ENCODE measurements at regions not wholly inside any gene's neighbourhood (a gene's known extent, or its start where the extent isn't known, plus 50 kb on each side); places are given as distances from the start of the nearest gene placed in this dataset.
"Not testable (repeated sequence)": the region's sequence is repeated elsewhere in the genome, so short reads cannot be mapped to it uniquely, and the experiment has no call there.

DNA sequence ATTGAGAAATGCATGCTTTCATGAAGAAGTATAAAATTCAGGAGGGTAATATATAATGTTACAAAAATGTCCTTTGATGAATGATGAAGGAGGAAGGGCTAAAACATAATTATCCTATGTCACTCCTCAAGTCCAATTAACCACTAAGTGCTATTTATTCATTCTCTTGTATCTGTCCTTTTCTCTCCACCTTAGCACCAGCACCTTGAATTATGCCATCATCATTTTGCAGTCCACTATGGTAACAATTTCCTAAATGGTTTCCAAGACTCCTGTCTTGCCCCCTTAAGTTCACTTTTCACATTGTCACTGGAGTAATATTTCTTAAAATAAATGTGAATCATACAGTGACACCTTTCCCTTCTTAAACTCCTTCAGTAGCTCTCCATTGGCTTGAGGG, 756.3 kb downstream of the STPG2 start:
- no peak overlapping the region for H3K9ac ChIP-seq (ENCODE audit: low read depth, low read length)
- no peaks in the 10 kb centered on the region for H3K36me3 ChIP-seq (ENCODE audit: insufficient read depth, low read depth, low read length)
- no peaks in the 10 kb centered on the region for H3K27me3 ChIP-seq (ENCODE audit: insufficient read depth, low read length)
- H3K4me3 ChIP-seq (ENCODE audit: low read length), result no peak overlapping the region
- no peak overlapping the region for H3K27ac ChIP-seq (ENCODE audit: low read length)
- no peaks in the 10 kb centered on the region for H3K9me3 ChIP-seq (ENCODE audit: insufficient read depth, low read depth, low read length)
- H3K4me1 ChIP-seq (ENCODE audit: insufficient read depth, low read length), result no peaks in the 10 kb centered on the region

DNA sequence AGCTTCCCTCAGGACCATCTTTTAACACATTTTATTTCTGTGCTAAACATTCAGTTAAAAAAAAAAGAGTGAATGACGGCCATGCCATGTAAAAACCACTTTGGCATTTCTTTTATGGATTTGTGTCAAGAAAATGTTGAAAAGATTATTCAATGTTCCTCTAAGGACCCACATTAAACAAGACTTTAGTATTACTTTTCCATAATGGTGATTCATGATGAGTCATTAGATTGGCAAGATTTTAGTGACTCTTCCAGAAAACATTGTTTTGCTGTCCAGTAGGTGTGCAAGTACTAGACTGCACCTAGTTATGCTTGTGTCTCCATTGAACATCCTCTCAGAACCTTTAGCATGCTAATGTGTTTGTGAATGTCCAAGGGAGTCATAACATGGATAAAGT, 748.6 kb downstream of the STPG2 start:
- H3K27ac ChIP-seq (ENCODE audit: low read length), result no peak overlapping the region
- H3K4me1 ChIP-seq (ENCODE audit: insufficient read depth, low read length), result no peaks in the 10 kb centered on the region
- no peaks in the 10 kb centered on the region; the same call in 1 of the 2 replicates for H3K9me3 ChIP-seq (ENCODE audit: insufficient read depth, low read depth, low read length)
- no peak overlapping the region for H3K9ac ChIP-seq (ENCODE audit: low read depth, low read length)
- H3K27me3 ChIP-seq (ENCODE audit: insufficient read depth, low read length), result no peaks in the 10 kb centered on the region
- no peak overlapping the region for H3K4me3 ChIP-seq (ENCODE audit: low read length)
- no peaks in the 10 kb centered on the region for H3K36me3 ChIP-seq (ENCODE audit: insufficient read depth, low read depth, low read length)

DNA sequence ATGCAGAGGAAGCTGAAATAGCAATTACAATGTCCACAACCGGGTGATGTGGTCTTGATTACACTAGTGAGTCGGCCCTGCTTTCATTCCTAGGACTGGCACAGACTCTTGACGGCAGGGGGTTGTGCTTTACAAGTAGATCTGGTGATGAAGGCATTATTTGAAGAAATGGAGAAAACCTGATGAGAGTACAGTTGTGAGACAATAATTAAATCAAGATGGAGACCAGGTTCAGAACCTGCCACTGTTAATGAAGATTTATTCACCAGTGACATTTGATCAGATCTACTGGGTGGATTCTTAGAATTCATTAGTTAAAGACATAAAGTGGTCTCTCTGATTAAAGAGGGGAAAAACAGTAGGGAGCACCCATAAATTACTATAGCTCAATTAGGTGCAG, 747.2 kb downstream of the STPG2 start:
- Histone ChIP-seq H3K27me3 (ENCODE audit: insufficient read depth, low read length) (no peaks in the 10 kb centered on the region), H3K4me3 (ENCODE audit: low read length) (no peak overlapping the region), H3K9ac (ENCODE audit: low read depth, low read length) (no peak overlapping the region), H3K9me3 (ENCODE audit: insufficient read depth, low read depth, low read length) (no peaks in the 10 kb centered on the region; the same call in 1 of the 2 replicates), H3K36me3 (ENCODE audit: insufficient read depth, low read depth, low read length) (no peaks in the 10 kb centered on the region), H3K4me1 (ENCODE audit: insufficient read depth, low read length) (no peaks in the 10 kb centered on the region), H3K27ac (ENCODE audit: low read length) (no peak overlapping the region)

- Histone ChIP-seq H3K27me3 (ENCODE audit: insufficient read depth, low read length) (no peaks in the 10 kb centered on the region), H3K9ac (ENCODE audit: low read depth, low read length) (no peak overlapping the region), H3K4me3 (ENCODE audit: low read length) (no peak overlapping the region), H3K4me1 (ENCODE audit: insufficient read depth, low read length) (no peaks in the 10 kb centered on the region), H3K9me3 (ENCODE audit: insufficient read depth, low read depth, low read length) (no peaks in the 10 kb centered on the region; the same call in 1 of the 2 replicates), H3K36me3 (ENCODE audit: insufficient read depth, low read depth, low read length) (no peaks in the 10 kb centered on the region), H3K27ac (ENCODE audit: low read length) (no peak overlapping the region)
These were observed 746.7 kb downstream of the STPG2 start for GRCh38 chr4:97396605-97397004.

DNA sequence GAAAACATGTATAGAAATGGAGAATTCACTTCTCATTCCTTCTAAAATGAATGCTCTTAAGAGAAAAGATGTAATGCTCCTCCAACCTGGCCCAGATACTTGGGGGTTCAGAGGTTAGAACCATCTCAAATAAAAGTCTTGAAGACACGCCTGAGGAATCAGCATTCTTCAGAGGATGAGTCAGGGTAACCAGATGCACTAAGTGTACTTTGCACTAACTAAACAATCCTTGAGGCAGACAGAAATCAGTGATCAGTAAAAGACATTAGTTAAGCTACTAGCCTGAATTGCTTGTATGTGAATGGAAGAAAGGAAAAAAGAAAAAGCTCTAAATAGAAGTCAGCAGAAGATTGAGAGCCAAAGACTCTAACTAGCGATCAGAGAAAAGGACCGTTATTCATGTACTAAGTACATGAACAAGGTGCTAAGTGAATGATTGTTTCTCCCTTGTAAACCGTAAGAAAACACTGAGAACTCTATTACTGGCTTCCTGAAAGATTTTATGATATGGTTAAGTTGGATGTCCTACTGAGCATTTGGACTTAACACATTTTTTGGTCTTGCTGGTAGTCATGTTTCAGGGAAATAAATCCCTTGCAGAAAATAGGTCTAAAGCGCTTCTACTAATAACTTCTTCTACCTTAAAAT, 738.3 kb downstream of the STPG2 start:
- no peaks in the 10 kb centered on the region for H3K27me3 ChIP-seq (ENCODE audit: insufficient read depth, low read length)
- H3K4me3 ChIP-seq (ENCODE audit: low read length), result no peak overlapping the region
- no peaks in the 10 kb centered on the region for H3K36me3 ChIP-seq (ENCODE audit: insufficient read depth, low read depth, low read length)
- H3K9me3 ChIP-seq (ENCODE audit: insufficient read depth, low read depth, low read length), result no peaks in the 10 kb centered on the region
- H3K4me1 ChIP-seq (ENCODE audit: insufficient read depth, low read length), result no peaks in the 10 kb centered on the region
- no peak overlapping the region for H3K9ac ChIP-seq (ENCODE audit: low read depth, low read length)
- no peak overlapping the region for H3K27ac ChIP-seq (ENCODE audit: low read length)

- Histone ChIP-seq H3K4me1 (ENCODE audit: insufficient read depth, low read length) (no peaks in the 10 kb centered on the region), H3K36me3 (ENCODE audit: insufficient read depth, low read depth, low read length) (no peaks in the 10 kb centered on the region), H3K9me3 (ENCODE audit: insufficient read depth, low read depth, low read length) (no peaks in the 10 kb centered on the region), H3K27ac (ENCODE audit: low read length) (no peak overlapping the region), H3K27me3 (ENCODE audit: insufficient read depth, low read length) (no peaks in the 10 kb centered on the region), H3K9ac (ENCODE audit: low read depth, low read length) (no peak overlapping the region), H3K4me3 (ENCODE audit: low read length) (no peak overlapping the region)
These were observed 731.9 kb downstream of the STPG2 start for GRCh38 chr4:97411356-97411755.

DNA sequence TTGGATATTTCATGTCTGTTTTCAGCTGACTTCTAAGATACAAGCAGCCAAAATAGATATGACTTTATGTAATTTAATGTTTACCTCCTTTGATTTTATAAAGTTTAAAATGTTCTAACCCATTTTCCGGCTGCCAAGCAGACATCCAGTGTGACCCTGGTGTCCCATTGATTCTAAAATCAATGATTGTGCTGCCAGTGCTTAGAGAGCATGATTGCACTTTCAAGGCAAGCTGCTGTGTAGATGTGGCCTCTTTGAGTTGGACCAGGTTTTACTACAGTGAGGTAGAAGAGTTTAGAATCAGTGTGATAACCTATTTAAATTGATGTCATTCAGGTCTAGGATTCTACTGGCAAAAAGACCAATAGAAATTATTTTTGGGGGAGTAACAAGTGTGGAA, 730.9 kb downstream of the STPG2 start:
- Histone ChIP-seq H3K9ac (ENCODE audit: low read depth, low read length) (no peak overlapping the region), H3K36me3 (ENCODE audit: insufficient read depth, low read depth, low read length) (no peaks in the 10 kb centered on the region), H3K4me3 (ENCODE audit: low read length) (no peak overlapping the region), H3K9me3 (ENCODE audit: insufficient read depth, low read depth, low read length) (no peaks in the 10 kb centered on the region), H3K4me1 (ENCODE audit: insufficient read depth, low read length) (no peaks in the 10 kb centered on the region), H3K27me3 (ENCODE audit: insufficient read depth, low read length) (no peaks in the 10 kb centered on the region), H3K27ac (ENCODE audit: low read length) (no peak overlapping the region)

- Histone ChIP-seq H3K4me1 (ENCODE audit: insufficient read depth, low read length) (no peaks in the 10 kb centered on the region), H3K27me3 (ENCODE audit: insufficient read depth, low read length) (no peaks in the 10 kb centered on the region), H3K9me3 (ENCODE audit: insufficient read depth, low read depth, low read length) (no peaks in the 10 kb centered on the region), H3K9ac (ENCODE audit: low read depth, low read length) (no peak overlapping the region), H3K4me3 (ENCODE audit: low read length) (no peak overlapping the region), H3K27ac (ENCODE audit: low read length) (no peak overlapping the region), H3K36me3 (ENCODE audit: insufficient read depth, low read depth, low read length) (no peaks in the 10 kb centered on the region)
These were observed 729.1 kb downstream of the STPG2 start for GRCh38 chr4:97414161-97414560.

- H3K27me3 ChIP-seq (ENCODE audit: insufficient read depth, low read length), result no peaks in the 10 kb centered on the region
- no peaks in the 10 kb centered on the region; the same call in none of the 2 replicates for H3K9me3 ChIP-seq (ENCODE audit: insufficient read depth, low read depth, low read length)
- H3K4me1 ChIP-seq (ENCODE audit: insufficient read depth, low read length), result no peaks in the 10 kb centered on the region
- H3K27ac ChIP-seq (ENCODE audit: low read length), result no peak overlapping the region
- no peak overlapping the region for H3K4me3 ChIP-seq (ENCODE audit: low read length)
- no peak overlapping the region for H3K9ac ChIP-seq (ENCODE audit: low read depth, low read length)
- no peaks in the 10 kb centered on the region for H3K36me3 ChIP-seq (ENCODE audit: insufficient read depth, low read depth, low read length)
These were observed 710.7 kb downstream of the STPG2 start for GRCh38 chr4:97432551-97432950.

GRCh38 chr4:97437998-97438705, 705.1 kb downstream of the STPG2 start:
- H3K4me3 ChIP-seq (ENCODE audit: low read length); H3K9me3 ChIP-seq (ENCODE audit: insufficient read depth, low read depth, low read length); H3K27ac ChIP-seq (ENCODE audit: low read length); H3K9ac ChIP-seq (ENCODE audit: low read depth, low read length); H3K4me1 ChIP-seq (ENCODE audit: insufficient read depth, low read length); H3K27me3 ChIP-seq (ENCODE audit: insufficient read depth, low read length); H3K36me3 ChIP-seq (ENCODE audit: insufficient read depth, low read depth, low read length): not testable (repeated sequence)

- H3K27me3 ChIP-seq (ENCODE audit: insufficient read depth, low read length), result no peaks in the 10 kb centered on the region
- H3K36me3 ChIP-seq (ENCODE audit: insufficient read depth, low read depth, low read length), result no peaks in the 10 kb centered on the region
- no peak overlapping the region for H3K27ac ChIP-seq (ENCODE audit: low read length)
- no peak overlapping the region for H3K4me3 ChIP-seq (ENCODE audit: low read length)
- peaks cover 2% of the 10 kb centered on the region for H3K9me3 ChIP-seq (ENCODE audit: insufficient read depth, low read depth, low read length)
- peaks cover 5% of the 10 kb centered on the region; the same call in 1 of the 2 replicates for H3K4me1 ChIP-seq (ENCODE audit: insufficient read depth, low read length)
- no peak overlapping the region for H3K9ac ChIP-seq (ENCODE audit: low read depth, low read length)
These were observed 690.1 kb downstream of the STPG2 start for GRCh38 chr4:97453186-97453585.

DNA sequence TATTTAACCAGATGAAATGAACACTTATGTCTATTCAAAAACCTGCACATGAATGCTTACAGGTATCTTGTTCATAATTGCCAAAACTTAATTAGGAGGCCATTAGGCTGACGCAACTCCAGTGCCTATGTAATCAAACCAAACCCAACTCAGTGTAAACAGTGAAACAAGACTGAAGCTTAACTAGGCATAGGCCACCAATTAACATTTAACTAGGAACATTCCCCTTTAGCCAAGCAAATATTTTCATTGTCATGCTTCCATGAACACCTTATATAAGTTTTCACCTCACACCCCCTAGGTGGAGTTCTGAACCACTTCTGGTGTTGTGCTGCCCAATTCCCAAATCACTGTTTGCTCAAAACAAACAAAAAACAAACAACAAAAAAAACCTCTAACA, 686.0 kb downstream of the STPG2 start:
- Histone ChIP-seq H3K36me3 (ENCODE audit: insufficient read depth, low read depth, low read length) (no peaks in the 10 kb centered on the region), H3K9me3 (ENCODE audit: insufficient read depth, low read depth, low read length) (no peaks in the 10 kb centered on the region), H3K27ac (ENCODE audit: low read length) (no peak overlapping the region), H3K4me3 (ENCODE audit: low read length) (no peak overlapping the region), H3K9ac (ENCODE audit: low read depth, low read length) (no peak overlapping the region), H3K4me1 (ENCODE audit: insufficient read depth, low read length) (peaks cover 11% of the 10 kb centered on the region; the same call in 1 of the 2 replicates), H3K27me3 (ENCODE audit: insufficient read depth, low read length) (no peaks in the 10 kb centered on the region)
